ENCODE measurements at regions not wholly inside any gene's neighbourhood (a gene's known extent, or its start where the extent isn't known, plus 50 kb on each side); places are given as distances from the start of the nearest gene placed in this dataset.

GRCh38 chr18:44594799-44595467 is 85.8 kb upstream of the SETBP1 start:
- no peaks in the 10 kb centered on the region for H3K27me3 ChIP-seq (ENCODE audit: insufficient read depth, low read length)
- H3K79me2 ChIP-seq (ENCODE audit: insufficient read depth, low read length), result no peaks in the 10 kb centered on the region
- no TSS peak for BruUV-seq (replicated peaks)
- no peaks in the 10 kb centered on the region; a peak in 1 of 4 replicates for H3K36me3 ChIP-seq (ENCODE audit: control insufficient read depth in 1 of 2, insufficient read depth in 2 of 2, low read length in 2 of 2)
- peaks cover 0 to 15% of the 10 kb centered on the region in 2 experiments; a peak in 2 of 4 replicates for H3K9me3 ChIP-seq (ENCODE audit: control insufficient read depth in 1 of 2, insufficient read depth in 1 of 2, low read depth in 1 of 2, low read length in 2 of 2)
- H2AFZ ChIP-seq (ENCODE audit: low read depth, low read length, poor library complexity, severe bottlenecking), result no peak overlapping the region
- ChIA-PET RAD21 (ENCODE audit: low non-redundant PET in 1 of 2, low total read pairs in 2 of 2, uncharacterized antibody in 2 of 2, unreplicated experiment in 2 of 2) (no interaction called here), CTCF (no interaction called here), POLR2A (no interaction called here)
- no peak overlapping the region for H3K9ac ChIP-seq (ENCODE audit: low read length)
- no peaks in the 10 kb centered on the region for H4K20me1 ChIP-seq (ENCODE audit: insufficient read depth)
- H3K4me1 ChIP-seq (ENCODE audit: control insufficient read depth in 1 of 2, insufficient read depth in 2 of 2, low read length in 2 of 2), result no peaks in the 10 kb centered on the region
- TF ChIP-seq CEBPB (IDR thresholded peaks at IDR 0.05; ENCODE audit: low read depth), result no peak
- no peak for TF ChIP-seq POLR2AphosphoS5 (IDR thresholded peaks at IDR 0.05; ENCODE audit: low read depth, low read length)
- TF ChIP-seq REST (IDR thresholded peaks at IDR 0.05; ENCODE audit: low read depth), result no peak
- TF ChIP-seq CBX3 (IDR thresholded peaks at IDR 0.05; ENCODE audit: low read depth), result no peak
- TF ChIP-seq ZBTB33 (IDR thresholded peaks at IDR 0.05; ENCODE audit: extremely low read depth, insufficient replicate concordance, low read length), result no peak
- TF ChIP-seq EZH2 (IDR thresholded peaks at IDR 0.05), result no peak
- no peak for TF ChIP-seq RAD21 (IDR thresholded peaks at IDR 0.05; ENCODE audit: low read depth)
- no peak for TF ChIP-seq CTCF (IDR thresholded peaks at IDR 0.05 in 2 of 3, conservative IDR thresholded peaks at IDR 0.05 in 1 of 3; ENCODE audit: borderline replicate concordance in 1 of 3, insufficient read depth in 1 of 3, low read depth in 2 of 3, low read length in 2 of 3)
- no peaks in the 10 kb centered on the region for H3K9me2 ChIP-seq (ENCODE audit: insufficient read depth)
- intact Hi-C loops (cut with micrococcal nuclease), result no loop called here
- DNase-seq (ENCODE audit: low read depth, low spot score) (no peak), ATAC-seq (no peak)
- no peak overlapping the region for H3K4me2 ChIP-seq (ENCODE audit: low read length)
- no peak overlapping the region for H3K4me3 ChIP-seq (replicated peaks in 1 of 2; ENCODE audit: low read depth in 1 of 2, low read length in 2 of 2)
- no peak overlapping the region for H3K27ac ChIP-seq (ENCODE audit: low read depth, low read length)

Data from HCT116 (cell line).